ENCODE measurements at regions not wholly inside any gene's neighbourhood (a gene's known extent, or its start where the extent isn't known, plus 50 kb on each side); places are given as distances from the start of the nearest gene placed in this dataset.

DNA sequence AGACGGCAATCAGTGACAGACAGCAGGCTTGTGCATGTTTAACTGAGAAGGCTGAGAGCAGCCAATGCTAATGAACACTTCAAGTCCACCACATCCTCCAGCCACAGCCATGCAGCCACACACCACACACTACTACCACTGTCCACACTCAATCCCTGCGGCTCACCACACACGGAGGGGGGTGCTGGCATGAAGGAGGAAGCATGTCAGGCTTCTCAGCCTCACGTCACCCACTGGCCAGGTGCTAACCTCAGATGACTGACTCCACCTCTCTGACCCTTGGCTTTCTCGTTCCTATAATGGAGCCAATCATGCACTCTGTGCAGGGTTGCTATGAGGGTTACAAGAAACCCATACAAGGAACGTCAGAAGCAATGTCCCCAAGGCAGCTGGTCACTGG, 165.4 kb upstream of the RNF32 start:
- no peak for TF ChIP-seq POLR2A (IDR thresholded peaks at IDR 0.05)
- no peaks in the 10 kb centered on the region for H3K4me1 ChIP-seq (replicated peaks)
- H3K9me3 ChIP-seq, result no peaks in the 10 kb centered on the region
- H3K36me3 ChIP-seq, result no peaks in the 10 kb centered on the region
- no peak overlapping the region for H3K4me3 ChIP-seq
- H3K27ac ChIP-seq, result no peak overlapping the region
- intact Hi-C loops (cut with DNase I), result no loop called here
- DNase-seq (ENCODE audit: low spot score), result no peak
- 66% methylated on average over 6 of the region's 6 CpGs for WGBS
- no peaks in the 10 kb centered on the region for H3K27me3 ChIP-seq (replicated peaks; ENCODE audit: insufficient read depth)

GRCh38 chr7:156474241-156474743, 166.3 kb upstream of the RNF32 start:
- whole genome bisulfite sequencing, result 83% methylated on average over 7 of the region's 7 CpGs
- Histone ChIP-seq H3K36me3 (no peaks in the 10 kb centered on the region), H3K4me1 (replicated peaks) (no peaks in the 10 kb centered on the region), H3K27me3 (replicated peaks; ENCODE audit: insufficient read depth) (no peaks in the 10 kb centered on the region), H3K4me3 (no peak overlapping the region), H3K9me3 (no peaks in the 10 kb centered on the region), H3K27ac (no peak overlapping the region)
- no peak for TF ChIP-seq POLR2AphosphoS5 (IDR thresholded peaks at IDR 0.05)
- TF ChIP-seq POLR2A (IDR thresholded peaks at IDR 0.05), result no peak
- TF ChIP-seq, protein P1, sequence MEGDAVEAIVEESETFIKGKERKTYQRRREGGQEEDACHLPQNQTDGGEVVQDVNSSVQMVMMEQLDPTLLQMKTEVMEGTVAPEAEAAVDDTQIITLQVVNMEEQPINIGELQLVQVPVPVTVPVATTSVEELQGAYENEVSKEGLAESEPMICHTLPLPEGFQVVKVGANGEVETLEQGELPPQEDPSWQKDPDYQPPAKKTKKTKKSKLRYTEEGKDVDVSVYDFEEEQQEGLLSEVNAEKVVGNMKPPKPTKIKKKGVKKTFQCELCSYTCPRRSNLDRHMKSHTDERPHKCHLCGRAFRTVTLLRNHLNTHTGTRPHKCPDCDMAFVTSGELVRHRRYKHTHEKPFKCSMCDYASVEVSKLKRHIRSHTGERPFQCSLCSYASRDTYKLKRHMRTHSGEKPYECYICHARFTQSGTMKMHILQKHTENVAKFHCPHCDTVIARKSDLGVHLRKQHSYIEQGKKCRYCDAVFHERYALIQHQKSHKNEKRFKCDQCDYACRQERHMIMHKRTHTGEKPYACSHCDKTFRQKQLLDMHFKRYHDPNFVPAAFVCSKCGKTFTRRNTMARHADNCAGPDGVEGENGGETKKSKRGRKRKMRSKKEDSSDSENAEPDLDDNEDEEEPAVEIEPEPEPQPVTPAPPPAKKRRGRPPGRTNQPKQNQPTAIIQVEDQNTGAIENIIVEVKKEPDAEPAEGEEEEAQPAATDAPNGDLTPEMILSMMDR (IDR thresholded peaks at IDR 0.05), result no peak
- intact Hi-C loops (cut with DNase I), result no loop called here
- DNase-seq (ENCODE audit: low spot score), result no peak

DNA sequence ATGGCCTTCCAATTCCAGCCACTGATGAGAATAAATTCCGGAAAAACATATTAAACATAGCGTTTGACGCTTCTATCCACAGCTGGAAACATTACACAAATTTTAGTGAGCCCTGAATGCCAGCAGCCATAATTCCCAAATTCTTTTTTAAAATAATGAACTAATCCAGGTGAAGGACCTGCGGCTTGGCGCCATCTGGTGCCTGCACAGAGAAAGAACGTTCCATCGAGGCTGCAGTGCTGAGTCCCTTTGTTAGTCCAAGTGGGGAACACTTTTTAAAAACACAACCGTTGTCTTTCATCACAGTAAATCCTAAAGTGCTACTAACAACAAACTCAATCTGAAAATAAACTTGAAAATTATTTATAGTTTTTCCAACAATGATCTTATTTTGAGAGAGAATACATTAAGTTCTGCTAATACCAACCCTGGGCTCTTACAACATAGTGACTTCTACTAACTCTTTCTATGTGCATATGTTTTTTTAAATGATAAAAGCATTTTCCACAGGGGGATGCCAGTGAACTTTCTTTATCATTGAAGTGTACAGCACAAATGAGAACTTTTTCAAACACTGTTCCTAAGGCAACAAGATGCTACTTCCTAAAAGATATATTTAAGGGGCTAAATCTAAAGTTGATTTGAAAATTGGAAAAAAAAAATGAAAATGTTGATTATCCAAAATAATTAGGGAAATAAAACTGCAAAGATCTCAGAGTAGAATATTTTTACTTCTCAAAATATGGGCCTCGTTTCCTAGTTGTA, 166.9 kb upstream of the RNF32 start:
- H3K36me3 ChIP-seq, result no peaks in the 10 kb centered on the region
- H3K4me1 ChIP-seq (replicated peaks), result no peaks in the 10 kb centered on the region
- no peak overlapping the region for H3K27ac ChIP-seq
- no peaks in the 10 kb centered on the region for H3K27me3 ChIP-seq (replicated peaks; ENCODE audit: insufficient read depth)
- intact Hi-C loops (cut with DNase I), result no loop called here
- no peaks in the 10 kb centered on the region for H3K9me3 ChIP-seq
- DNase-seq (ENCODE audit: low spot score), result peak; percentile 29
- no peak overlapping the region for H3K4me3 ChIP-seq
- WGBS, result 14% methylated on average over 9 of the region's 9 CpGs
- TF ChIP-seq POLR2AphosphoS5 (IDR thresholded peaks at IDR 0.05) (no peak), POLR2A (IDR thresholded peaks at IDR 0.05) (no peak)
- TF ChIP-seq, protein P1 (IDR thresholded peaks at IDR 0.05), result peak; percentile 15 to 74 (median 70)

DNA sequence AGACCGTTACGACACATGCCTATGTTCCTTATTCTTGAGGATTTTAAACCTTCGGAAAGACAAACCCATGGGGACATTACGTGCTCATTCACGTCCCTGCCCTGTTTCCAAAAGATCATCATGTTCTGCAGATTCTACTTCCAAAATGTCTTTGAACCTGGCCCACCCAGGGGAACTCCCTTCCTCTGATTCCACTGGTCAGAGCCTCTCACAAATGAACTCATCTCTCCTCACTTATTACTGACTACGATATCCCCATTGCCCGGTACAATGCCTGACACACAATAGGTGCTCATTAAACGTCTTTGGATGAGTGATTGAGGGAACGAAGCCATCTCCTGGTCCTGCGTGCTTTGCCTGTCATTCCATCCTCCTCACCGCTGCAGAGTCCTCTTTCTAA, 168.3 kb upstream of the RNF32 start:
- Histone ChIP-seq H3K27ac (no peak overlapping the region), H3K9me3 (no peaks in the 10 kb centered on the region), H3K27me3 (replicated peaks; ENCODE audit: insufficient read depth) (no peaks in the 10 kb centered on the region), H3K4me1 (replicated peaks) (no peaks in the 10 kb centered on the region), H3K4me3 (no peak overlapping the region), H3K36me3 (no peaks in the 10 kb centered on the region)
- intact Hi-C loops (cut with DNase I), result no loop called here
- DNase-seq (ENCODE audit: low spot score), result no peak
- 94% methylated on average over 11 of the region's 11 CpGs for WGBS
- no peak for TF ChIP-seq POLR2AphosphoS5 (IDR thresholded peaks at IDR 0.05)
- TF ChIP-seq, protein P1 (IDR thresholded peaks at IDR 0.05), result no peak
- no peak for TF ChIP-seq POLR2A (IDR thresholded peaks at IDR 0.05)

DNA sequence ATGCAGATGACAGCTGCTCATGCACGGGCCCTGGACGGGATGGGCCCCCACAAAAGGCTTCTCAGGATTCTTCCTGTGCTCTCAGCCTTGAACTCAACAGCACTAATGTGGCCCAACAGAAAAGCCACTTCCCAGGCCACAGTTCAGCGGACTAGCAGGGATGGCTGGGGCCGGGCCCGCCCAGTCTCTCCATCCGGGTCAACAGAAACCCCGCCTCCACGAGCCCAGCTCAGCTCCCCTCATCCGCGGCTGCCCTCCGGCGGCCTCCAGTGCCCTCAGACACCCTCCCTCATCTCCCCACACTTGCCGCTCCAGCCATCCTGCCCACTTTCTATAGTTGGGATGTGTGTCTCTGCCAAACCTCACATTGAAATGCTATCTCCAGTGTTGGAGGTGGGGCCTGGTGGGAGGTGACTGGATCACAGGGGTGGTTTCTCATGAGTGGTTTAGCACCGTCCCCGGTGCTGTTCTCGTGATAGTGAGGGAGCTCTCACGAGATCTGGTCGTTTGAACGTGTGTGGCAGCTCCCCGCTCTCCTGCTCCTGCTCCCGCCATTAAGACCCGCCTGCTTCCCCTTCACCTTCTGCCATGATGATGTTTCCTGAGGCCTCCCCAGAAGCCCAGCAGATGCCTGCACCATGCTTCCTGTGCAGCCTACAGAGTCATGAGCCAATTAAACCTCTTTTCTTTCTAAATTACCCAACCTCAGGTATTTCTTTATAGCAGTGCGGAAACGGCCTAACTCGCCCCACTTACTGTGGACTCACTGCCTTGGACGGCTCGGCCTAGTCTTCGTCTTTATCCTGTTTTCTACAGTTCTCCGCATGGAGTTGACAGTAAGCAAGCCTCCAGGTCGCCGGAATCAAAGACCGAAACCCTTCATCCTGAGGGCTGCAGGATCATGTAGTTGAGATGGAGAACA, 169.9 kb upstream of the RNF32 start:
- Histone ChIP-seq H3K4me1 (replicated peaks) (no peaks in the 10 kb centered on the region), H3K4me3 (no peak overlapping the region), H3K27me3 (replicated peaks; ENCODE audit: insufficient read depth) (no peaks in the 10 kb centered on the region), H3K36me3 (no peaks in the 10 kb centered on the region), H3K9me3 (no peaks in the 10 kb centered on the region), H3K27ac (no peak overlapping the region)
- DNase-seq (ENCODE audit: low spot score), result no peak
- intact Hi-C loops (cut with DNase I), result no loop called here
- whole genome bisulfite sequencing, result 97% methylated on average over 32 of the region's 32 CpGs
- TF ChIP-seq, protein P1 (IDR thresholded peaks at IDR 0.05), result no peak
- TF ChIP-seq POLR2AphosphoS5 (IDR thresholded peaks at IDR 0.05) (no peak), POLR2A (IDR thresholded peaks at IDR 0.05) (no peak)
